ENCODE measurements at regions not wholly inside any gene's neighbourhood (a gene's known extent, or its start where the extent isn't known, plus 50 kb on each side); places are given as distances from the start of the nearest gene placed in this dataset.

GRCh38 chr6:144661116-144661806 lies 376.1 kb downstream of the UTRN start:
- no peak for DNase-seq
- Histone ChIP-seq H3K4me3 (no peak overlapping the region), H3K27ac (no peak overlapping the region), H3K27me3 (no peaks in the 10 kb centered on the region), H3K4me1 (peaks cover 0 to 3% of the 10 kb centered on the region in 2 donors), H3K9me3 (no peaks in the 10 kb centered on the region), H3K36me3 (no peaks in the 10 kb centered on the region)
- intact Hi-C loops (cut with DNase I; ENCODE audit: low total_unique reads): no loop called here
- TF ChIP-seq POLR2A (IDR thresholded peaks at IDR 0.05): no peak
- no peak for TF ChIP-seq CTCF (IDR thresholded peaks at IDR 0.05)

GRCh38 chr6:144662812-144663365 lies 377.8 kb downstream of the UTRN start:
- peaks cover 0 to 3% of the 10 kb centered on the region in 2 donors for H3K4me1 ChIP-seq
- H3K27me3 ChIP-seq: no peaks in the 10 kb centered on the region
- no peak overlapping the region for H3K27ac ChIP-seq
- no peak for DNase-seq
- no peaks in the 10 kb centered on the region for H3K9me3 ChIP-seq
- H3K4me3 ChIP-seq: no peak overlapping the region
- H3K36me3 ChIP-seq: no peaks in the 10 kb centered on the region
- TF ChIP-seq CTCF (IDR thresholded peaks at IDR 0.05) (no peak), POLR2A (IDR thresholded peaks at IDR 0.05) (no peak)
- intact Hi-C loops (cut with DNase I; ENCODE audit: low total_unique reads): no loop called here

GRCh38 chr6:144664281-144664680 lies 379.1 kb downstream of the UTRN start:
- Histone ChIP-seq H3K4me3 (no peak overlapping the region), H3K4me1 (no peaks in the 10 kb centered on the region), H3K27ac (no peak overlapping the region), H3K9me3 (no peaks in the 10 kb centered on the region), H3K27me3 (no peaks in the 10 kb centered on the region), H3K36me3 (no peaks in the 10 kb centered on the region)
- intact Hi-C loops (cut with DNase I; ENCODE audit: low total_unique reads): no loop called here
- no peak for TF ChIP-seq CTCF (IDR thresholded peaks at IDR 0.05)
- TF ChIP-seq POLR2A (IDR thresholded peaks at IDR 0.05): no peak
- DNase-seq: no peak

- H3K9me3 ChIP-seq: peaks cover 0 to under 1% of the 10 kb centered on the region in 2 donors
- no peaks in the 10 kb centered on the region for H3K36me3 ChIP-seq
- no peaks in the 10 kb centered on the region for H3K27me3 ChIP-seq
- DNase-seq: no peak
- no peak overlapping the region for H3K4me3 ChIP-seq
- H3K4me1 ChIP-seq: no peaks in the 10 kb centered on the region
- intact Hi-C loops (cut with DNase I; ENCODE audit: low total_unique reads): no loop called here
- H3K27ac ChIP-seq: no peak overlapping the region
- TF ChIP-seq CTCF (IDR thresholded peaks at IDR 0.05) (no peak), POLR2A (IDR thresholded peaks at IDR 0.05) (no peak)
Measured at GRCh38 chr6:144664947-144665346, 379.8 kb downstream of the UTRN start.

GRCh38 chr6:144665932-144666450 lies 380.9 kb downstream of the UTRN start:
- no peaks in the 10 kb centered on the region for H3K27me3 ChIP-seq
- intact Hi-C loops (cut with DNase I; ENCODE audit: low total_unique reads): no loop called here

More at GRCh38 chr6:144665932-144666450, 380.9 kb downstream of the UTRN start:
- no peak overlapping the region for H3K27ac ChIP-seq
- H3K9me3 ChIP-seq: peaks cover 0 to 5% of the 10 kb centered on the region in 2 donors
- no peak overlapping the region for H3K4me3 ChIP-seq
- no peaks in the 10 kb centered on the region for H3K36me3 ChIP-seq
- no peaks in the 10 kb centered on the region for H3K4me1 ChIP-seq
- TF ChIP-seq CTCF (IDR thresholded peaks at IDR 0.05): no peak
- no peak for TF ChIP-seq POLR2A (IDR thresholded peaks at IDR 0.05)
- no peak for DNase-seq
